Inflammatory macrophage (primary cell): ENCODE measurements at regions not wholly inside any gene's neighbourhood (a gene's known extent, or its start where the extent isn't known, plus 50 kb on each side); places are given as distances from the start of the nearest gene placed in this dataset.
A peak's percentile ranks its signal among the peaks of the same experiment; 100 is the strongest.

ENCODE experiments used
- DNase-seq, 2 donors: peaks; one replicate each; pipeline ENCODE4 v3.0.0-alpha.2; 2020 to 2022

- no peak for DNase-seq
These were observed 90.9 kb upstream of the RUNX3 start for GRCh38 chr1:25020851-25021590.

- peak; percentile 29 to 52 for DNase-seq
These were observed 90.2 kb upstream of the RUNX3 start for GRCh38 chr1:25020173-25020845.

GRCh38 chr1:25019337-25020172, 89.5 kb upstream of the RUNX3 start:
- no peak for DNase-seq

GRCh38 chr1:25018943-25019336, 88.9 kb upstream of the RUNX3 start:
- DNase-seq: no peak

GRCh38 chr1:25018110-25018735, 88.1 kb upstream of the RUNX3 start:
- no peak for DNase-seq

GRCh38 chr1:25017436-25018109, 87.5 kb upstream of the RUNX3 start:
- DNase-seq: peak in 1 of 2 donors; percentile 78

- DNase-seq: no peak
These were observed 83.2 kb upstream of the RUNX3 start for GRCh38 chr1:25012966-25013962.

GRCh38 chr1:25011943-25012638, 82.0 kb upstream of the RUNX3 start:
- peak in 1 of 2 donors; percentile 40 for DNase-seq

- peak in 1 of 2 donors; percentile 32 for DNase-seq
These were observed 81.2 kb upstream of the RUNX3 start for GRCh38 chr1:25011275-25011674.

- peak; percentile 78 to 87 for DNase-seq
These were observed 79.7 kb upstream of the RUNX3 start for GRCh38 chr1:25009671-25010262.

GRCh38 chr1:25008192-25008485, 78.1 kb upstream of the RUNX3 start:
- no peak for DNase-seq

- DNase-seq: peak; percentile 28 to 51
These were observed 77.5 kb upstream of the RUNX3 start for GRCh38 chr1:25007390-25008191.

GRCh38 chr1:25006770-25007169, 76.7 kb upstream of the RUNX3 start:
- DNase-seq: peak in 1 of 2 donors; percentile 27

GRCh38 chr1:25004355-25004754, 74.3 kb upstream of the RUNX3 start:
- DNase-seq: no peak

- no peak for DNase-seq
These were observed 73.5 kb upstream of the RUNX3 start for GRCh38 chr1:25003457-25004190.

- no peak for DNase-seq
These were observed 72.9 kb upstream of the RUNX3 start for GRCh38 chr1:25003000-25003399.

GRCh38 chr1:25001125-25001915, 71.2 kb upstream of the RUNX3 start:
- no peak for DNase-seq

- no peak for DNase-seq
These were observed 69.8 kb upstream of the RUNX3 start for GRCh38 chr1:24999906-25000305.
